ENCODE measurements at regions not wholly inside any gene's neighbourhood (a gene's known extent, or its start where the extent isn't known, plus 50 kb on each side); places are given as distances from the start of the nearest gene placed in this dataset.

DNA sequence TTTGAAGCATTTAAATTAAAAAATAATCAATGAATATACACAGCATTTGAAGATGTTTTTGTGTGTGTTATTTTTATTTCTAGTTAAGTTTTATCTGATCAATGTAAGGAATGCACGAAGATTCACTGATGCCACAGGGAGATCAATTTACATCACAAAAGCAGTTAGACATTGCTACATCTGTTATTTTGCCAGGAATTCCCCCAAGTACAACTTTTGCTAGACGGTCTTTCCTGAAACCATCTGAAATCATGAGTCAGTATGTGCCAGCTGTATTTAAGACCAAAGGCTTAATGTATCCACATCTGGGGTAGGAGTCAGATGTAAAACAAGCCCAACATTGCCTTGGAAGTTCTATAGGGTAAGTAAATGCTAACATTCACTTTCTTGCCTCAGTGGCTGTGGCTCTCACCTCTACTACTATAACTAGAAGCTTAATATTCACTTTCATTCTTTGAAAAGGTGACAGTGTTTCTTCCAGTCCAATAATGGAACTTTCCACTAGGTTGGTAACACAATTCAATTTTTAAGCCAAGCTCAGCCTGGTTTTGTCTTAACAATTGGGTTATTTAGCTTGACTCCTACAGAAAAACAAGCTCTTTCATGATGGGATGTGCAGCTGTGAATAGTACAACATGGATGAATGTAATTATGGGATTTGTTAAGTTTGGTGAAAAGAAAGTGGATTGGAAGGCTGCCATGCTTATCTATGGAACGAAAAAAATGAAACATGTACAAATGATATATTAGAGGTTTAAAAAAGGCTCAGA, 385.4 kb upstream of the TMEM132C start (continued):
- TF ChIP-seq, protein P1, sequence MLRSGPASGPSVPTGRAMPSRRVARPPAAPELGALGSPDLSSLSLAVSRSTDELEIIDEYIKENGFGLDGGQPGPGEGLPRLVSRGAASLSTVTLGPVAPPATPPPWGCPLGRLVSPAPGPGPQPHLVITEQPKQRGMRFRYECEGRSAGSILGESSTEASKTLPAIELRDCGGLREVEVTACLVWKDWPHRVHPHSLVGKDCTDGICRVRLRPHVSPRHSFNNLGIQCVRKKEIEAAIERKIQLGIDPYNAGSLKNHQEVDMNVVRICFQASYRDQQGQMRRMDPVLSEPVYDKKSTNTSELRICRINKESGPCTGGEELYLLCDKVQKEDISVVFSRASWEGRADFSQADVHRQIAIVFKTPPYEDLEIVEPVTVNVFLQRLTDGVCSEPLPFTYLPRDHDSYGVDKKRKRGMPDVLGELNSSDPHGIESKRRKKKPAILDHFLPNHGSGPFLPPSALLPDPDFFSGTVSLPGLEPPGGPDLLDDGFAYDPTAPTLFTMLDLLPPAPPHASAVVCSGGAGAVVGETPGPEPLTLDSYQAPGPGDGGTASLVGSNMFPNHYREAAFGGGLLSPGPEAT (IDR thresholded peaks at IDR 0.05; ENCODE audit: low read depth): no peak
- TF ChIP-seq, protein P2, sequence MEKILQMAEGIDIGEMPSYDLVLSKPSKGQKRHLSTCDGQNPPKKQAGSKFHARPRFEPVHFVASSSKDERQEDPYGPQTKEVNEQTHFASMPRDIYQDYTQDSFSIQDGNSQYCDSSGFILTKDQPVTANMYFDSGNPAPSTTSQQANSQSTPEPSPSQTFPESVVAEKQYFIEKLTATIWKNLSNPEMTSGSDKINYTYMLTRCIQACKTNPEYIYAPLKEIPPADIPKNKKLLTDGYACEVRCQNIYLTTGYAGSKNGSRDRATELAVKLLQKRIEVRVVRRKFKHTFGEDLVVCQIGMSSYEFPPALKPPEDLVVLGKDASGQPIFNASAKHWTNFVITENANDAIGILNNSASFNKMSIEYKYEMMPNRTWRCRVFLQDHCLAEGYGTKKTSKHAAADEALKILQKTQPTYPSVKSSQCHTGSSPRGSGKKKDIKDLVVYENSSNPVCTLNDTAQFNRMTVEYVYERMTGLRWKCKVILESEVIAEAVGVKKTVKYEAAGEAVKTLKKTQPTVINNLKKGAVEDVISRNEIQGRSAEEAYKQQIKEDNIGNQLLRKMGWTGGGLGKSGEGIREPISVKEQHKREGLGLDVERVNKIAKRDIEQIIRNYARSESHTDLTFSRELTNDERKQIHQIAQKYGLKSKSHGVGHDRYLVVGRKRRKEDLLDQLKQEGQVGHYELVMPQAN (conservative IDR thresholded peaks at IDR 0.05): no peak
- TF ChIP-seq, protein P3, sequence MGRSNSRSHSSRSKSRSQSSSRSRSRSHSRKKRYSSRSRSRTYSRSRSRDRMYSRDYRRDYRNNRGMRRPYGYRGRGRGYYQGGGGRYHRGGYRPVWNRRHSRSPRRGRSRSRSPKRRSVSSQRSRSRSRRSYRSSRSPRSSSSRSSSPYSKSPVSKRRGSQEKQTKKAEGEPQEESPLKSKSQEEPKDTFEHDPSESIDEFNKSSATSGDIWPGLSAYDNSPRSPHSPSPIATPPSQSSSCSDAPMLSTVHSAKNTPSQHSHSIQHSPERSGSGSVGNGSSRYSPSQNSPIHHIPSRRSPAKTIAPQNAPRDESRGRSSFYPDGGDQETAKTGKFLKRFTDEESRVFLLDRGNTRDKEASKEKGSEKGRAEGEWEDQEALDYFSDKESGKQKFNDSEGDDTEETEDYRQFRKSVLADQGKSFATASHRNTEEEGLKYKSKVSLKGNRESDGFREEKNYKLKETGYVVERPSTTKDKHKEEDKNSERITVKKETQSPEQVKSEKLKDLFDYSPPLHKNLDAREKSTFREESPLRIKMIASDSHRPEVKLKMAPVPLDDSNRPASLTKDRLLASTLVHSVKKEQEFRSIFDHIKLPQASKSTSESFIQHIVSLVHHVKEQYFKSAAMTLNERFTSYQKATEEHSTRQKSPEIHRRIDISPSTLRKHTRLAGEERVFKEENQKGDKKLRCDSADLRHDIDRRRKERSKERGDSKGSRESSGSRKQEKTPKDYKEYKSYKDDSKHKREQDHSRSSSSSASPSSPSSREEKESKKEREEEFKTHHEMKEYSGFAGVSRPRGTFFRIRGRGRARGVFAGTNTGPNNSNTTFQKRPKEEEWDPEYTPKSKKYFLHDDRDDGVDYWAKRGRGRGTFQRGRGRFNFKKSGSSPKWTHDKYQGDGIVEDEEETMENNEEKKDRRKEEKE (IDR thresholded peaks at IDR 0.05): no peak
- TF ChIP-seq PML (IDR thresholded peaks at IDR 0.05; ENCODE audit: low read length) (no peak), WRNIP1 (IDR thresholded peaks at IDR 0.05; ENCODE audit: borderline replicate concordance, low read depth, low read length) (no peak)
- TF ChIP-seq, protein P4, sequence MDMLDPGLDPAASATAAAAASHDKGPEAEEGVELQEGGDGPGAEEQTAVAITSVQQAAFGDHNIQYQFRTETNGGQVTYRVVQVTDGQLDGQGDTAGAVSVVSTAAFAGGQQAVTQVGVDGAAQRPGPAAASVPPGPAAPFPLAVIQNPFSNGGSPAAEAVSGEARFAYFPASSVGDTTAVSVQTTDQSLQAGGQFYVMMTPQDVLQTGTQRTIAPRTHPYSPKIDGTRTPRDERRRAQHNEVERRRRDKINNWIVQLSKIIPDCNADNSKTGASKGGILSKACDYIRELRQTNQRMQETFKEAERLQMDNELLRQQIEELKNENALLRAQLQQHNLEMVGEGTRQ (IDR thresholded peaks at IDR 0.05; ENCODE audit: borderline replicate concordance, low read depth, low read length): no peak
